Nucleus accumbens (tissue), 56 donors: ENCODE measurements at regions not wholly inside any gene's neighbourhood (a gene's known extent, or its start where the extent isn't known, plus 50 kb on each side); places are given as distances from the start of the nearest gene placed in this dataset.
"Not testable (repeated sequence)": the region's sequence is repeated elsewhere in the genome, so short reads cannot be mapped to it uniquely, and the experiment has no call there.

ENCODE experiments used
- DNase-seq, 56 donors: peaks; one replicate each; lab custom pipeline; 2025; lab: John Stamatoyannopoulos, UW

GRCh38 chr9:41279033-41279432, 89.9 kb upstream of the ZNG1F start:
- DNase-seq, result not testable (repeated sequence)

- not testable (repeated sequence) for DNase-seq
These were observed 84.6 kb upstream of the ZNG1F start for GRCh38 chr9:41273549-41274267.

- DNase-seq, result not testable (repeated sequence)
These were observed 83.9 kb upstream of the ZNG1F start for GRCh38 chr9:41272879-41273548.

GRCh38 chr9:41270992-41271391, 81.9 kb upstream of the ZNG1F start:
- not testable (repeated sequence) for DNase-seq

DNA sequence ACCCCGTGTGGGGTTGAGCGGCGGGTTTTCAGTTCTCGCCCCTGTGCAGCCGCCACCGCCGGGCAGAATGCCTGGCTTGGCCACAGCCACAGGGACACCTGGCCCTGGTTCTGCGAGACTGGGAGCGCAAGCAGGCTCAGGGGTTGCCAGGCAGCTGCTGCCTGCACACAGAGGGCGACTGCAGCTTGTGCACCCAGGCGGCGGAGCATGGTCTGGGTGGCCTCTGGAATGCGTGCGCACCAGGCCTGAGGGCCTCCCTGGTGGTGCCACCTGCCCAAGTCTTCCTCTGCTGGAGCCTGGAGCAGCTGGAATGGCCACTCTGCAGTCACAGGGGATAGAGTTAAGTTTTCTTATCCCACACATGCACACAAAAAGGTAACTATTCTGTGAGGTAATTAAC, 80.4 kb upstream of the ZNG1F start:
- not testable (repeated sequence) for DNase-seq

DNA sequence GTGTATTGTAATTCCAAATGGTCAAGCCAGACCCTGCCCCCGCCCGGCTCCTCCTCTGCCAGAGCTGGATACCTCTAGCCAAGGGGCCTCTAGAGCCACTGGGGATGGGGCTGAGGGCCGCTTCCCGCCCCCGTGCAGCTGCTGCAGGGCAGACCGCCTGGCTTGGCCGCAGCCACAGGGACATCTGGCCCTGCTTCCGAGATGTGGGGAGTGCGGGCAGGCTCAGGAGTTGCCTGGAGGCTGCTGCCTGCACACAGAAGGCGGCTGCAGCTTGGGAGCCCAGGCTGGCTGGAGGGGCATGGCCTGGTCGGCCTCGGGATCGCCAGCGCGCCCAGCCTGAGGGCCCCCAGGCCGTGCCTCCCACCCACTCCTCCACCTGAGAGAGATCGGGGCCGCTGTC, 79.9 kb upstream of the ZNG1F start:
- DNase-seq, result not testable (repeated sequence)

DNA sequence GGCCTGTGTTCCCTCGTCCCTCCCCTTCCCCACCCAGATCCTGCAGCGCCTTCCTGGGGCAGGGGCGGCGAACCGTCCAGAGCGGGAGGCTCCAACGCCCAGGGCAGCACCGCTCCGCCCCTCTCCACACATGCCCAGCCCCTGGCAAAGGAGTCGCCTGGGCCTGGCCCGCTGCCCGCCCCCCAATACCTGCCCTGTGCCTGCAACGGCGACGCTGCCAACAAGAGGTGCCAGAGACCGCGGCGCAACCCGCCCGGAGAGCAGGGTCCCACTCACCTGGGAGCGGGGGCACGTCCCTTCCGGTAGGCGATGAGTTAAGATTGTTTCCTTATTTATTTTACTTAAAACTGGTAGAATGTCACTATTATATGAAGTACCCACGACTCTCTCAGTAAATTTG, 77.5 kb upstream of the ZNG1F start:
- DNase-seq, result not testable (repeated sequence)

GRCh38 chr9:41266000-41266399, 76.9 kb upstream of the ZNG1F start:
- DNase-seq, result not testable (repeated sequence)

DNA sequence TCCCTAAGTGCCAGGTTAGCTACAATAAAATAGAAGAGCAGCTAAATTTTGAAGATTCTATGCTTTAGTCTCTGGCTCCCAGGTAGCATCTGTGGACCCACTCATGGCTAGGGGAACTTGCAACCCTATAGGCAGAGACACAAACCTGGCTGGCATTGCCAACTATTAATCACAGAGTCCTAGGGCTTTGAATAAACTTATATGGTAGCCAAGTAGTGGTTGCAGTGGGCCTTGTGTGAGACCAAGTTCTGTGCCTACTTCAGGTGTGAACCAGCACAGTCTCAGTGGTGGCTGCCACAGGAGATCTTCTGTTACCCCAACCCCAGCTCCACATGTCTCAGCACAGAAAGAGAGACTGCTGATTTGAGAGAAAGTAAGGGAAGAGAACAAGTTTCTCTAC, 62.9 kb upstream of the ZNG1F start:
- not testable (repeated sequence) for DNase-seq

- DNase-seq, result not testable (repeated sequence)
These were observed 62.0 kb upstream of the ZNG1F start for GRCh38 chr9:41251101-41251500.

DNA sequence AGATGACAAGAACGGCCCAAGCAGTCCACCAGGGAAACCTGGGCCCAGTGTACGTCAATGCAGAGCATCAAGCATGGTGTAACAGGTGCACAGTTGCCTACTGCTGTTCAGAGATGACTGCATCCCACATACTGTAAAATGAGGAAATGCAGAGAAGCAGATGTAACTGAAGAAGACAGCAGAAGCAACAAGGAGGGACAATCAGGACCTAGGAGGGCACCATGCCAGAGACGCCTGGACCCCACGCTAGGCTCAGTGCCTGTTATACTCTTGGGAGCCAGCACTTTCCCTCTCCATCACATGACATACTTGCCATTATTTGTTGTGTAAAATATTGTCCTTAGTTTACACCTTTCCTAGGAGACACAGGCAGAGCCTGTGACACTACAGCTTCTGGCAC, 57.6 kb upstream of the ZNG1F start:
- not testable (repeated sequence) for DNase-seq
